ENCODE measurements at regions not wholly inside any gene's neighbourhood (a gene's known extent, or its start where the extent isn't known, plus 50 kb on each side); places are given as distances from the start of the nearest gene placed in this dataset.

DNA sequence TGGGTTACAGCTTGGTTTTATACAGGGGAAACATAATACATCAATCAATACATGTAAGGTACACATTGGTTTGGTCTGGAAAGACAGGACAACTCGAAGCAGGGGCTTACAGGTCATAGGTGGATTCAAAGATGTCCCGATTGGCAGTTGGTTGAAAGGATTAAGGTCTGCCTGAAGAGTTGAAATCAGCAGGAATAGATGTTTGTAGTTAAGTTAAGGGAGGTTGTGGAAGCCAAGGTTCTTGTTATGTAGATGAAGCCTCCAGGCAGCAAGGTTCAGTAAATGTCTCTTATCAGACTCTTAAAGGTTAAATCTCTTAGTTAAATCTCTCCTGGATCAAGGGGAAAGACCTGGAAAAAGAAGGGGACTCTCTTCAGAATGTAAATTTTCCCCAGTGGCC, 58.4 kb upstream of the MINAR1 start:
- no peak for TF ChIP-seq CTCF (IDR thresholded peaks at IDR 0.05; ENCODE audit: poor library complexity, severe bottlenecking)
- no peak for TF ChIP-seq RAD21 (conservative IDR thresholded peaks at IDR 0.05)
- TF ChIP-seq POLR2AphosphoS5 (IDR thresholded peaks at IDR 0.05): no peak
- TF ChIP-seq EZH2 (IDR thresholded peaks at IDR 0.05; ENCODE audit: borderline replicate concordance, insufficient read depth, low read length, poor library complexity, severe bottlenecking): no peak
- TF ChIP-seq TAF1 (IDR thresholded peaks at IDR 0.05; ENCODE audit: low read depth): no peak
